GM19023 (cell line): ENCODE measurements at regions not wholly inside any gene's neighbourhood (a gene's known extent, or its start where the extent isn't known, plus 50 kb on each side); places are given as distances from the start of the nearest gene placed in this dataset.

Source experiments
- ATAC-seq: cut with Tn5 transposase; IDR thresholded peaks from one replicate; pipeline ENCODE4 v1.9.1; 2021; ENCODE audit warnings: mild to moderate bottlenecking, moderate library complexity; ENCODE audit not compliant: unreplicated experiment

- no peak for ATAC-seq
Measured at GRCh38 chr5:89513299-89514044, 630.5 kb upstream of the MEF2C start.

GRCh38 chr5:89504051-89504450 lies 621.1 kb upstream of the MEF2C start:
- ATAC-seq: no peak

- ATAC-seq: no peak
Measured at GRCh38 chr5:89499787-89500186, 616.8 kb upstream of the MEF2C start.

- no peak for ATAC-seq
Measured at GRCh38 chr5:89498699-89499098, 615.7 kb upstream of the MEF2C start.

- ATAC-seq: no peak
Measured at GRCh38 chr5:89493414-89493813, 610.4 kb upstream of the MEF2C start.

- no peak for ATAC-seq
Measured at GRCh38 chr5:89484962-89485361, 602.0 kb upstream of the MEF2C start.

- no peak for ATAC-seq
Measured at GRCh38 chr5:89480406-89481007, 597.5 kb upstream of the MEF2C start.

- ATAC-seq: no peak
Measured at GRCh38 chr5:89478851-89479250, 595.9 kb upstream of the MEF2C start.

- no peak for ATAC-seq
Measured at GRCh38 chr5:89473196-89473595, 590.2 kb upstream of the MEF2C start.

GRCh38 chr5:89471541-89471940 lies 588.6 kb upstream of the MEF2C start:
- no peak for ATAC-seq

- ATAC-seq: no peak
Measured at GRCh38 chr5:89471115-89471514, 588.1 kb upstream of the MEF2C start.

- ATAC-seq: no peak
Measured at GRCh38 chr5:89470658-89471057, 587.7 kb upstream of the MEF2C start.

GRCh38 chr5:89458332-89458656 lies 575.3 kb upstream of the MEF2C start:
- no peak for ATAC-seq

- no peak for ATAC-seq
Measured at GRCh38 chr5:89457411-89458331, 574.7 kb upstream of the MEF2C start.

- no peak for ATAC-seq
Measured at GRCh38 chr5:89452081-89452480, 569.1 kb upstream of the MEF2C start.

- ATAC-seq: no peak
Measured at GRCh38 chr5:89451263-89451662, 568.3 kb upstream of the MEF2C start.

- ATAC-seq: no peak
Measured at GRCh38 chr5:89450149-89450538, 567.2 kb upstream of the MEF2C start.

GRCh38 chr5:89449392-89450148 lies 566.6 kb upstream of the MEF2C start:
- ATAC-seq: no peak

- no peak for ATAC-seq
Measured at GRCh38 chr5:89447027-89447426, 564.0 kb upstream of the MEF2C start.

GRCh38 chr5:89445106-89445745 lies 562.2 kb upstream of the MEF2C start:
- ATAC-seq: no peak

- no peak for ATAC-seq
Measured at GRCh38 chr5:89444088-89444487, 561.1 kb upstream of the MEF2C start.
